C4-2B (cell line): ENCODE measurements at regions not wholly inside any gene's neighbourhood (a gene's known extent, or its start where the extent isn't known, plus 50 kb on each side); places are given as distances from the start of the nearest gene placed in this dataset.
"Not testable (repeated sequence)": the region's sequence is repeated elsewhere in the genome, so short reads cannot be mapped to it uniquely, and the experiment has no call there.

ENCODE experiments used
- H3K27ac ChIP-seq: fragments of 450-650 bp; 2 replicates; pipeline ENCODE4 v1.5.1; 2017
- CTCF ChIP-seq: fragments of 450-650 bp; conservative IDR thresholded peaks from 2 replicates; pipeline ENCODE4 v1.5.1; 2017; ENCODE audit warnings: mild to moderate bottlenecking
- ZFX ChIP-seq: fragments of 450-650 bp; IDR thresholded peaks from 2 replicates; pipeline ENCODE4 v1.6.1; 2017

DNA sequence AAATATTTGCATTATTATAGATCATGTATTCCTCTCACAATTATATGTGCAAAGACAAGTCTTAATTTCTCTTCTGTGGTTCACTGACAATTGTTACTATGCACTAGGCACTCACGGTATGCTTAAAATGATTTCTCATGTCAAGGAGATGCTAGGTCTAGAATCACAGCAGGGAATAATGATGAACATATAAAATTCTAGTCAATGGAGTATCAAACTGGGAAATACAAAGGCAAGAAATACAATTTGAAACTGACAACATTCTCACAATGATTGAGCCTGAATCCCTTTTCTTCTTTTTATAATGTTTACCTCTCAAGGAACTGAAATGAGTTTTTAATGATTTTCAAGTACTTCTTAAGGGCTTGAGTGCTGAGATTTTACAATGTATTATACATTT lies 302.3 kb upstream of the GRAMD2B start:
- no peak overlapping the region for H3K27ac ChIP-seq
- TF ChIP-seq ZFX (no peak), CTCF (no peak)

DNA sequence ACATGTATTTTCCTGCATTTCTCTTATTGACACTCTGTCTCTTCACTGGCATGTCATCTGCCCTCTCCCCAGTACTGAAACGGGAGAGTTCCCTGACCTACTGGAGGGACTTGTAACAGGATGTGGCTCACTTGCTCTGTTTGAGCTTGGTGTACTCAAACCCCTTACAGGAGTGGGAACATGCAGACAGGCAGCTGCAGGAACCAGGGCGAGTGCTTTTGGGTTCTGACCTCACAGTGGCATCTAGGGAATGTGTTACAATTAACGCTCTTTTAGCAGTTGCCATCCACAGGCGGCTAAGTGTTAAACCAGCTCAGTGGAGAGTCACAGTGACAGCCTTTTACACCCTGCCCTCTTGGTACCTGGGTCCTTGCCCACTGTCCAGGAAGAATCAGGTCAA lies 300.3 kb upstream of the GRAMD2B start:
- TF ChIP-seq ZFX, result no peak
- TF ChIP-seq CTCF, result no peak
- H3K27ac ChIP-seq, result no peak overlapping the region

GRCh38 chr5:126124706-126125345 lies 298.4 kb upstream of the GRAMD2B start:
- TF ChIP-seq CTCF, result no peak
- no peak for TF ChIP-seq ZFX
- no peak overlapping the region for H3K27ac ChIP-seq

DNA sequence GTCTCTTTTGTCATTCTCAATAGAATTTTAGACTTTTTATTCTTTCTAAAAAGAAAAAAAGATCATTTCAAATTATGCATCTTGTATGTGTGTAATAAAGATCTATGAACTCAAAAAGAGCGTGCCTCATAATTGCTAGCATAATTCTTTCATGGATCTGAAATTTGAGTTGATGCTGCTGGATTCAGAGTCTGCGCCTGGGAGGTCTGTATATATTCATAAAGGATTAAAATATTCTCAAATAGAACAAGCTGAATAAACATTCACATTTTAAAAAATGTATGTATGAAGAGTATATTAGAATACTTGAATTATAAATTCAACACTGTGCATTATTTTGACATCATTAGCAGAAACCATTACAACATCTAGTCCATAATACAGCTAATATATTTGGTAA lies 297.8 kb upstream of the GRAMD2B start:
- no peak for TF ChIP-seq CTCF
- TF ChIP-seq ZFX, result no peak
- no peak overlapping the region for H3K27ac ChIP-seq

DNA sequence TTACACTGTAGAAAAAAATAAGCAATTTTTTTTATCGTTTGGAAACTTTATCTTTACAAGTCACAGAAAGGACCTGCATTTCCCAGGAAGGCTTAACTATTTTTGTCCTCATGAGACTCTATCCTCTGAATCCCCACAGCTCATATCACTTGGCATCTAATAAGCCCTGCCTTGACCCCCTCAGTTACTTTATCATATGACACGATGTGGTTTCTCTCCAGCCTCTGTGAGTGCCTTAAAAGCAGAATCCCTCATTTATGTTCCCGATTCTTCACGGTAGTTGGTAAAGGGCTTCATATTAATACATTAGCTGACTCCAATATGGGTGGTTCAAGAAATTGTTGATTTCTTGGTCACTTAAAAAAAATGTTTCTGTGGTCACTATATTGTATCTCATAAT lies 296.6 kb upstream of the GRAMD2B start:
- no peak overlapping the region for H3K27ac ChIP-seq
- no peak for TF ChIP-seq ZFX
- TF ChIP-seq CTCF, result no peak

DNA sequence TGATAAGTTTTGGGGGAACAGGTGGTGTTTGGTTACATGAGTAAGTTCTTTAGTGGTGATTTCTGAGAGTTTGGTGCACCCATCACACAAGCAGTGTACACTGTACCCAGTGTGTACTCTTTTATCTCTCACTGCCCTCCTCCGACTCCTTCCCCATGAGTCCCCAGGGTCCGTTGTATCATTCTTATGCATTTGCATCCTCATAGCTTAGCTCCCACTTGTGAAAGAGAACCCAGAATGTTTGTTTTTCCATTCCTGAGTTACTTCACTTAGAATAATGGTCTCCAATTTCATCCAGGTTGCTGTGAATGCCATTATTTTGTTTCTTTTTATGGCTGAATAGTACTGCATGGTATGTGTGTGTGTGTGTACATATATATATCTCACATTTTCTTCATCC lies 295.8 kb upstream of the GRAMD2B start:
- not testable (repeated sequence) for H3K27ac ChIP-seq

- TF ChIP-seq ZFX (no peak), CTCF (no peak)
- no peak overlapping the region for H3K27ac ChIP-seq
These were observed 293.8 kb upstream of the GRAMD2B start for GRCh38 chr5:126129431-126129830.

GRCh38 chr5:126133424-126133823 lies 289.8 kb upstream of the GRAMD2B start:
- no peak for TF ChIP-seq ZFX
- no peak for TF ChIP-seq CTCF
- no peak overlapping the region for H3K27ac ChIP-seq
